K562 (cell line): ENCODE measurements at regions not wholly inside any gene's neighbourhood (a gene's known extent, or its start where the extent isn't known, plus 50 kb on each side); places are given as distances from the start of the nearest gene placed in this dataset.

Experiments used
- ATAC-seq: fragments of 200-7000 bp; cut with Tn5 transposase; 3 replicates; pipeline ENCODE4 v1.9.1; 2020; ENCODE audit warnings: moderate library complexity
- BruUV-seq: library from RNA; stranded (reverse); fragments of 400-500 nt; replicated peaks from 2 replicates; lab custom pipeline; 2021; lab: Mats Ljungman, UMichigan
- CTCF ChIA-PET: fragments of 300-600 bp; formaldehyde crosslinking; extraction: SDS; loops from one replicate; lab custom pipeline; 2021; ENCODE audit warnings: low intra/inter-chr PET ratio; lab: Yijun Ruan, JAX
- POLR2A ChIA-PET: fragments of 300-600, 350-650 bp; sonication (Branson Sonifier 250); formaldehyde crosslinking; extraction: SDS; loops from one replicate; lab custom pipeline; 2021; ENCODE audit warnings: antibody characterized with exemption, inconsistent platforms; lab: Yijun Ruan, JAX
- DNase-seq, 4 experiments: peaks; one replicate each; pipeline versions ENCODE4 v3.0.0 to v3.0.0-alpha.2; 2011 to 2018; ENCODE audit warnings: low spot score in 3 of 4, mixed read lengths in 3 of 4; ENCODE audit errors: extremely low read depth in 1 of 4
- FAIRE-seq: peaks from 2 replicates; lab custom pipeline; 2011; peaks lifted over from hg19 to GRCh38; lab: Jason Lieb, UNC
- H2AFZ ChIP-seq: 2 replicates; pipeline ENCODE4 v1.6.0; 2011; ENCODE audit warnings: low read depth, low read length, control low read depth, inconsistent platforms
- H3K27ac ChIP-seq: fragments of 200-600 bp; 3 replicates; pipeline ENCODE4 v1.8.0; 2011; ENCODE audit warnings: low read depth, mild to moderate bottlenecking, control low read depth, inconsistent platforms, low read length, moderate library complexity, mixed read lengths; ENCODE audit errors: extremely low read depth
- H3K27me3 ChIP-seq, 2 experiments: fragments of 300-600 bp in 1 of 2; 2 replicates in 1 of 2; 3 replicates in 1 of 2; pipeline versions ENCODE4 v1.6.0 to v1.8.0; 2011; ENCODE audit warnings: inconsistent platforms in 2 of 2, low read length in 2 of 2, mild to moderate bottlenecking in 1 of 2, mixed read lengths in 1 of 2, moderate library complexity in 1 of 2; ENCODE audit not compliant: control insufficient read depth in 2 of 2, insufficient read depth in 2 of 2
- H3K36me3 ChIP-seq: fragments of 300-600 bp; 3 replicates; pipeline ENCODE4 v1.8.0; 2011; ENCODE audit warnings: mild to moderate bottlenecking, low read length, inconsistent platforms; ENCODE audit not compliant: control insufficient read depth, insufficient read depth
- H3K4me1 ChIP-seq, 2 experiments: fragments of 200-600 bp in 1 of 2; replicated peaks in 1 of 2; 2 replicates in 1 of 2; 3 replicates in 1 of 2; pipeline versions ENCODE4 v1.5.1 to v1.8.0; 2011; ENCODE audit warnings: inconsistent platforms in 2 of 2, low read length in 2 of 2, mild to moderate bottlenecking in 1 of 2, mixed read lengths in 1 of 2, moderate library complexity in 1 of 2; ENCODE audit not compliant: control insufficient read depth in 2 of 2, insufficient read depth in 2 of 2
- H3K4me2 ChIP-seq: 2 replicates; pipeline ENCODE4 v1.6.1; 2011; ENCODE audit warnings: low read length, control low read depth, inconsistent platforms, mixed read lengths; ENCODE audit not compliant: insufficient read depth
- H3K4me3 ChIP-seq: fragments of 200-600 bp; sonication (generic), shearing (Covaris generic); 2 replicates; pipeline ENCODE4 v1.5.1; 2016; ENCODE audit warnings: control low read depth, inconsistent platforms
- H3K79me2 ChIP-seq: fragments of 200-600 bp; 3 replicates; pipeline ENCODE4 v1.8.0; 2011; ENCODE audit warnings: low read length, inconsistent platforms; ENCODE audit not compliant: control insufficient read depth, insufficient read depth
- H3K9ac ChIP-seq, 2 experiments: 2 replicates each; pipeline versions ENCODE4 v1.6.0 to v1.6.1; 2011; ENCODE audit warnings: low read depth in 2 of 2, low read length in 2 of 2, control low read depth in 1 of 2, inconsistent platforms in 1 of 2, mild to moderate bottlenecking in 1 of 2, mixed read lengths in 1 of 2; ENCODE audit not compliant: insufficient read depth in 1 of 2
- H3K9me1 ChIP-seq: one replicate; pipeline ENCODE4 v1.6.0; 2011; ENCODE audit warnings: inconsistent platforms, mild to moderate bottlenecking, low read length, moderate library complexity; ENCODE audit not compliant: control insufficient read depth, insufficient read depth
- H3K9me3 ChIP-seq: replicated peaks from 2 replicates; pipeline ENCODE4 v1.5.1; 2011; ENCODE audit warnings: low read depth, low read length, inconsistent platforms; ENCODE audit not compliant: control insufficient read depth, insufficient read depth
- H4K20me1 ChIP-seq: replicated peaks from 2 replicates; pipeline ENCODE4 v1.6.1; 2011; ENCODE audit warnings: low read length, inconsistent platforms, mixed read lengths; ENCODE audit not compliant: control insufficient read depth, insufficient read depth
- ESRRB ChIP-seq: fragments of 250-450 bp; sonication (Bioruptor Pico); IDR thresholded peaks from 2 replicates; pipeline ENCODE4 v1.5.0; 2020; ENCODE audit warnings: mild to moderate bottlenecking, moderate library complexity, borderline replicate concordance
- JUND ChIP-seq, 2 experiments: IDR thresholded peaks; 2 replicates in 1 of 2; 3 replicates in 1 of 2; pipeline ENCODE4 v1.6.1; 2011; ENCODE audit warnings: borderline replicate concordance in 2 of 2, low read depth in 2 of 2, low read length in 2 of 2, improper control_type of control experiment in 1 of 2, missing biosample characterization in 1 of 2, missing genetic modification characterization in 1 of 2, missing genetic modification reagents in 1 of 2
- KAT8 ChIP-seq: fragments of 450-650 bp; IDR thresholded peaks from 2 replicates; pipeline ENCODE4 v1.6.1; 2016; ENCODE audit warnings: low read depth, mild to moderate bottlenecking
- KLF10 ChIP-seq: fragments of 250-450 bp; sonication (Bioruptor Pico); IDR thresholded peaks from 2 replicates; pipeline ENCODE4 v1.6.1; 2021; ENCODE audit warnings: matching md5 sums
- NFRKB ChIP-seq: fragments of 450-650 bp; IDR thresholded peaks from 2 replicates; pipeline ENCODE4 v1.6.1; 2016; ENCODE audit warnings: low read depth
- OTX1 ChIP-seq: fragments of 450-650 bp; formaldehyde crosslinking; IDR thresholded peaks from 2 replicates; pipeline ENCODE4 v1.4.0; 2022; ENCODE audit warnings: mild to moderate bottlenecking
- WGBS: fragments of 100-300 bp; shearing (Covaris generic); methylation state at CpG from one replicate; pipeline ENCODE4 v1.1.6; 2016; ENCODE audit warnings: low coverage, mixed read lengths; ENCODE audit not compliant: insufficient coverage; ENCODE audit errors: missing lambda C conversion rate; 5-methylcytosine and 5-hydroxymethylcytosine counted together
- in situ Hi-C: fragments of 300-500 bp; cut with MboI; formaldehyde crosslinking; loops from 4 replicates; pipeline ENCODE4 v1.15.0; 2018; ENCODE audit warnings: inconsistent platforms, mixed read lengths
- intact Hi-C: fragments of 100-400 bp; cut with micrococcal nuclease; formaldehyde crosslinking; loops from 2 replicates; pipeline ENCODE4 v1.14.2; 2022
- TF ChIP-seq, protein P1 (sequence below): fragments of 250-450 bp; sonication (Bioruptor Pico); IDR thresholded peaks from 2 replicates; pipeline ENCODE4 v1.4.0; 2020
- TF ChIP-seq, protein P2 (sequence below): sonication (generic); formaldehyde crosslinking; IDR thresholded peaks from 2 replicates; pipeline ENCODE4 v1.8.0; 2022; ENCODE audit warnings: mild to moderate bottlenecking, missing genetic modification reagents

DNA sequence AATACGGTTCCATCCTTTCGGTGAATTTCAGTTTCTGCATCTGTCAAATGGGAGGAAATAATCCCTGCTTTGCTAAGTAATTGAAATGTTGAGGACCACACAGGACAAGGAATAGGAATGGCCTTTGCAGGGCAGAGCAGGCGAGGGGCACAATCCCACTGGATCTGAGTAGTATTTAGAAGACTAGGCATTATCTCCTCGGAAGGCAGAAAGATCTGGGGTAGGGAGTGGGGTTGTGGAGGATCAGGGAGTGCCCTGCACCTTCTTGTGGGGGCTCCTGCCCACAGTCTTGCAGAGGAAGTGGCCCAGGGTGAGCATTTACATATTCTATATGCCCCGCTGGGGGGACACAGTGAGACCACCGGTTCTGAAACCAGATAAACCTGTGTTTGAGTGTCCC lies 87.1 kb upstream of the SIRPA start:
- no peaks in the 10 kb centered on the region for H4K20me1 ChIP-seq
- no peak overlapping the region for H2AFZ ChIP-seq
- TF ChIP-seq KAT8 (no peak), OTX1 (CRISPR knock-in tag) (no peak), ESRRB (CRISPR knock-in tag) (no peak), NFRKB (no peak), KLF10 (CRISPR knock-in tag) (no peak), JUND (IDR thresholded peaks at IDR 0.05; ENCODE audit: borderline replicate concordance, low read depth, low read length) (no peak), JUND (tag; IDR thresholded peaks at IDR 0.05; ENCODE audit: borderline replicate concordance, low read depth, low read length) (no peak)
- TF ChIP-seq, protein P1, sequence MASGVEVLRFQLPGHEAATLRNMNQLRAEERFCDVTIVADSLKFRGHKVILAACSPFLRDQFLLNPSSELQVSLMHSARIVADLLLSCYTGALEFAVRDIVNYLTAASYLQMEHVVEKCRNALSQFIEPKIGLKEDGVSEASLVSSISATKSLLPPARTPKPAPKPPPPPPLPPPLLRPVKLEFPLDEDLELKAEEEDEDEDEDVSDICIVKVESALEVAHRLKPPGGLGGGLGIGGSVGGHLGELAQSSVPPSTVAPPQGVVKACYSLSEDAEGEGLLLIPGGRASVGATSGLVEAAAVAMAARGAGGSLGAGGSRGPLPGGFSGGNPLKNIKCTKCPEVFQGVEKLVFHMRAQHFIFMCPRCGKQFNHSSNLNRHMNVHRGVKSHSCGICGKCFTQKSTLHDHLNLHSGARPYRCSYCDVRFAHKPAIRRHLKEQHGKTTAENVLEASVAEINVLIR (CRISPR knock-in tag): no peak
- TF ChIP-seq, protein P2, sequence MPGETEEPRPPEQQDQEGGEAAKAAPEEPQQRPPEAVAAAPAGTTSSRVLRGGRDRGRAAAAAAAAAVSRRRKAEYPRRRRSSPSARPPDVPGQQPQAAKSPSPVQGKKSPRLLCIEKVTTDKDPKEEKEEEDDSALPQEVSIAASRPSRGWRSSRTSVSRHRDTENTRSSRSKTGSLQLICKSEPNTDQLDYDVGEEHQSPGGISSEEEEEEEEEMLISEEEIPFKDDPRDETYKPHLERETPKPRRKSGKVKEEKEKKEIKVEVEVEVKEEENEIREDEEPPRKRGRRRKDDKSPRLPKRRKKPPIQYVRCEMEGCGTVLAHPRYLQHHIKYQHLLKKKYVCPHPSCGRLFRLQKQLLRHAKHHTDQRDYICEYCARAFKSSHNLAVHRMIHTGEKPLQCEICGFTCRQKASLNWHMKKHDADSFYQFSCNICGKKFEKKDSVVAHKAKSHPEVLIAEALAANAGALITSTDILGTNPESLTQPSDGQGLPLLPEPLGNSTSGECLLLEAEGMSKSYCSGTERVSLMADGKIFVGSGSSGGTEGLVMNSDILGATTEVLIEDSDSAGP: no peak
- TF ChIP-seq, all 486 proteins: peak for 0
- Histone ChIP-seq H3K79me2 (no peaks in the 10 kb centered on the region), H3K27me3 (peaks cover 2 to 22% of the 10 kb centered on the region in 2 experiments; a peak in 2 of 5 replicates), H3K4me3 (no peak overlapping the region), H3K4me2 (no peak overlapping the region), H3K36me3 (no peaks in the 10 kb centered on the region), H3K27ac (no peak overlapping the region), H3K4me1 (peaks cover 0 to 5% of the 10 kb centered on the region in 2 experiments; a peak in 2 of 5 replicates), H3K9me3 (no peaks in the 10 kb centered on the region), H3K9me1 (no peaks in the 10 kb centered on the region), H3K9ac (no peak overlapping the region)
- CTCF ChIA-PET: no interaction called here
- BruUV-seq: no TSS peak
- POLR2A ChIA-PET: no interaction called here
- ATAC-seq: no peak
- FAIRE-seq: no peak
- no peak for DNase-seq
- in situ Hi-C loops: no loop called here
- 0% methylated on average over 6 of the region's 6 CpGs for WGBS
- intact Hi-C loops: no loop called here
